ENCODE measurements at regions not wholly inside any gene's neighbourhood (a gene's known extent, or its start where the extent isn't known, plus 50 kb on each side); places are given as distances from the start of the nearest gene placed in this dataset.

GRCh38 chr10:4016214-4016740, 231.3 kb upstream of the KLF6 start:
- TF ChIP-seq CTCF (IDR thresholded peaks at IDR 0.05; ENCODE audit: low read depth, low read length, poor library complexity, severe bottlenecking) = no peak
- TF ChIP-seq EZH2phosphoT487 (IDR thresholded peaks at IDR 0.05; ENCODE audit: borderline replicate concordance, low read length) = no peak
- no peak overlapping the region for H3K27ac ChIP-seq (ENCODE audit: low read depth, low read length)
- no peak overlapping the region for H3K4me3 ChIP-seq (ENCODE audit: low read length)
- no peaks in the 10 kb centered on the region for H4K20me1 ChIP-seq (ENCODE audit: control insufficient read depth, insufficient read depth, low read depth, low read length)
- H3K79me2 ChIP-seq (ENCODE audit: control insufficient read depth, low read length) = no peaks in the 10 kb centered on the region
- no peaks in the 10 kb centered on the region for H3F3A ChIP-seq (ENCODE audit: control insufficient read depth, insufficient read depth)
- H3K4me1 ChIP-seq (ENCODE audit: control insufficient read depth, low read length) = no peaks in the 10 kb centered on the region
- H3K27me3 ChIP-seq (ENCODE audit: control insufficient read depth, low read length) = no peaks in the 10 kb centered on the region
- no peaks in the 10 kb centered on the region for H3K9me2 ChIP-seq (replicated peaks; ENCODE audit: control insufficient read depth, low read length)
- H3K36me3 ChIP-seq (ENCODE audit: control insufficient read depth, low read length) = no peaks in the 10 kb centered on the region
- H3K4me2 ChIP-seq (ENCODE audit: low read length) = no peak overlapping the region
- no peaks in the 10 kb centered on the region for H3K9me3 ChIP-seq (ENCODE audit: control insufficient read depth, insufficient read depth, low read length)

GRCh38 chr10:4013651-4014121, 228.7 kb upstream of the KLF6 start:
- Histone ChIP-seq H3K27me3 (ENCODE audit: control insufficient read depth, low read length) (no peaks in the 10 kb centered on the region), H3K4me2 (ENCODE audit: low read length) (no peak overlapping the region), H3F3A (ENCODE audit: control insufficient read depth, insufficient read depth) (no peaks in the 10 kb centered on the region)

GRCh38 chr10:4012848-4013247, 227.8 kb upstream of the KLF6 start:
- H3K4me1 ChIP-seq (ENCODE audit: control insufficient read depth, low read length) = no peaks in the 10 kb centered on the region
- H3K9me2 ChIP-seq (replicated peaks; ENCODE audit: control insufficient read depth, low read length) = no peaks in the 10 kb centered on the region
- H3K27ac ChIP-seq (ENCODE audit: low read depth, low read length) = no peak overlapping the region
- H3K4me2 ChIP-seq (ENCODE audit: low read length) = no peak overlapping the region
- no peaks in the 10 kb centered on the region for H3K9me3 ChIP-seq (ENCODE audit: control insufficient read depth, insufficient read depth, low read length)
- no peaks in the 10 kb centered on the region for H3F3A ChIP-seq (ENCODE audit: control insufficient read depth, insufficient read depth)
- TF ChIP-seq EZH2phosphoT487 (IDR thresholded peaks at IDR 0.05; ENCODE audit: borderline replicate concordance, low read length) = no peak
- no peak for TF ChIP-seq CTCF (IDR thresholded peaks at IDR 0.05; ENCODE audit: low read depth, low read length, poor library complexity, severe bottlenecking)
- no peaks in the 10 kb centered on the region for H3K79me2 ChIP-seq (ENCODE audit: control insufficient read depth, low read length)
- H3K36me3 ChIP-seq (ENCODE audit: control insufficient read depth, low read length) = no peaks in the 10 kb centered on the region
- H3K27me3 ChIP-seq (ENCODE audit: control insufficient read depth, low read length) = no peaks in the 10 kb centered on the region
- no peaks in the 10 kb centered on the region for H4K20me1 ChIP-seq (ENCODE audit: control insufficient read depth, insufficient read depth, low read depth, low read length)
- no peak overlapping the region for H3K4me3 ChIP-seq (ENCODE audit: low read length)

More at GRCh38 chr10:4013651-4014121, 228.7 kb upstream of the KLF6 start:
- no peaks in the 10 kb centered on the region for H3K79me2 ChIP-seq (ENCODE audit: control insufficient read depth, low read length)
- no peaks in the 10 kb centered on the region for H3K9me2 ChIP-seq (replicated peaks; ENCODE audit: control insufficient read depth, low read length)
- H3K36me3 ChIP-seq (ENCODE audit: control insufficient read depth, low read length) = no peaks in the 10 kb centered on the region
- no peaks in the 10 kb centered on the region for H3K4me1 ChIP-seq (ENCODE audit: control insufficient read depth, low read length)
- H3K9me3 ChIP-seq (ENCODE audit: control insufficient read depth, insufficient read depth, low read length) = no peaks in the 10 kb centered on the region
- TF ChIP-seq CTCF (IDR thresholded peaks at IDR 0.05; ENCODE audit: low read depth, low read length, poor library complexity, severe bottlenecking) = no peak
- TF ChIP-seq EZH2phosphoT487 (IDR thresholded peaks at IDR 0.05; ENCODE audit: borderline replicate concordance, low read length) = no peak
- no peak overlapping the region for H3K4me3 ChIP-seq (ENCODE audit: low read length)
- H3K27ac ChIP-seq (ENCODE audit: low read depth, low read length) = no peak overlapping the region
- no peaks in the 10 kb centered on the region for H4K20me1 ChIP-seq (ENCODE audit: control insufficient read depth, insufficient read depth, low read depth, low read length)
